GM12892 (cell line): ENCODE measurements at regions not wholly inside any gene's neighbourhood (a gene's known extent, or its start where the extent isn't known, plus 50 kb on each side); places are given as distances from the start of the nearest gene placed in this dataset.

Source experiments
- DNase-seq: peaks from one replicate; pipeline ENCODE4 v3.0.0; 2011; ENCODE audit not compliant: insufficient read length
- FAIRE-seq: peaks from 2 replicates; lab custom pipeline; 2011; peaks lifted over from hg19 to GRCh38; lab: Jason Lieb, UNC
- POLR2A ChIP-seq: IDR thresholded peaks from 2 replicates; pipeline ENCODE4 v1.6.1; 2011; ENCODE audit warnings: low read depth, low read length, control low read depth
- POLR2AphosphoS5 ChIP-seq: IDR thresholded peaks from 2 replicates; pipeline ENCODE4 v1.6.1; 2011; ENCODE audit warnings: low read depth, low read length, control low read depth
- TAF1 ChIP-seq: IDR thresholded peaks from 2 replicates; pipeline ENCODE4 v1.6.1; 2011; ENCODE audit warnings: low read depth, mild to moderate bottlenecking, control low read depth, low read length, borderline replicate concordance

DNA sequence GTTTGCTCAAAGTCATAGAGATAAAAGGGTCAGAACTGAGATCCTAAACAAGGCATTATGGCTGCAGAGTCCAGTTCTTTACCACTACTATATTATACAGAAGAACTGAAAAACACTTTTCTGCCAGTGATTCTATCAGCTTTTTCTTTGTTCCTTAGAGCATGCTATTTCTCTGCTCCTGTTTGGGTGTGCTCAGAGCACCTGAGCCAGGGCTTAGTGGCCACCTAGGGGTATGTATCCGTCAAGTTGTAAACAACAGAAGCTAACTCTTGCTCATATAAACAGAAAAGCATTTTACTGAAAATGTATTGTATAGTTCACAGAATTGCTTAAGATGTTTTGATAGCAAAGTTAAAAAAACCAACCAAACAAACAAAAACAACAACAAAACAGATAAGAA, 470.8 kb downstream of the SLC16A7 start:
- DNase-seq = no peak
- no peak for FAIRE-seq
- TF ChIP-seq POLR2A = no peak
- TF ChIP-seq TAF1 = no peak
- TF ChIP-seq POLR2AphosphoS5 = no peak

DNA sequence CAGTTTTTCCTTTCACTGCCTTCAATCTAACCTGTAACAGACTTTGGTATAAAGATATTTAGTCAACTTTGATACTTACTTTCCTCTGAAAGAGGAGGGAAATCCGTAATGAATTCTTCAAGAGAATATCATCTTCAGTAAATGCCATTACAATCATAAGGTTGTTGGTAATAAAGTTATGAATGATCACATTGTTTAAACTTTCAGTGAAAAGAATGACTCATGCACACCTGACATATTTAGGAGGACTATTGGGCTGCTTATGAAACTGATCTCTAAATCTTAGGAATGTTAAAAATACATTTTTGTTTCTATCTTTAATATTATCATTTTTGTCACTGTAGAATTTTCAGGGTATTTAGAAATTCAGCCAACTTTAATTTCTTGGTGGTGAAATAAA, 474.7 kb downstream of the SLC16A7 start:
- no peak for FAIRE-seq
- TF ChIP-seq POLR2AphosphoS5 (no peak), TAF1 (no peak), POLR2A (no peak)
- DNase-seq = no peak

DNA sequence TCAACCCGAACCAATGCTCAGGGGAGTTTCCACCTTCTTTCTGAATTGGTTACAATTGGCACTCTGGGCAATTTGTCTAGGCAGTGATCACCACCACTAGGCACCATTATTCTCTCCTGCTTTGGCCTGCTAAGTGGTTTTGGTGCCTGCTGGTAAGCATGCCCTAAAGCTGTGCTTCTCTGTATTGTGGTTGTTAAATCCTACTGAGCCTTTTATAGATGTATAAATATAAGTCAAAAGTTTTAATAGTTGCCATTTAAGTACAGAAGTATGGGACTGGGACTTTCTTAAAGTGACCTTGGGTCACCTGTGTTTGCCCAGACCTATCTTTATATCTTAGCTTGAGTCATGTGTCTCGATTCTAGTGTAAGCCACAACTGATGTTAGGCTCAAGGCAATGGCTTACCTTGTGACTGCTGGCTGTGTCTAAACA, 475.9 kb downstream of the SLC16A7 start:
- TF ChIP-seq POLR2A (no peak), POLR2AphosphoS5 (no peak), TAF1 (no peak)
- DNase-seq = no peak
- no peak for FAIRE-seq

DNA sequence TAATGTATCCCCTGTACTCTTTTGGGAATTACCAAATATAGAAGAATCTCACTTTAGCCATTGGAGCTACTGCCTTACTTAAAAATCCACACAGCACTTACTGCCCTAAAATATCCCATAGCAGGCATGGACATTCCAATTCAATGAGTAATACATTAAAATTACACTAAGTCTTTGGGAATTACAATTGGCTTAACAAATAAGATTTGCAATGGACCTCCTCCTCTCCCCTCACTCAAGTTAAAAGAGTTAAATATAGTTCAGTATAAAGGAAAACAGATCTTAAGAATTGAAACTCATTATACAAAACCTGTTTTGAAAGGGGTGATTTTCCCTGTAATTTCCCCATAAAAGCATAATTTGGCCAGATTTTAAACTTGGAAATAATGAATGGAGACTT, 477.1 kb downstream of the SLC16A7 start:
- FAIRE-seq = no peak
- no peak for DNase-seq
- no peak for TF ChIP-seq POLR2AphosphoS5
- no peak for TF ChIP-seq TAF1
- no peak for TF ChIP-seq POLR2A

DNA sequence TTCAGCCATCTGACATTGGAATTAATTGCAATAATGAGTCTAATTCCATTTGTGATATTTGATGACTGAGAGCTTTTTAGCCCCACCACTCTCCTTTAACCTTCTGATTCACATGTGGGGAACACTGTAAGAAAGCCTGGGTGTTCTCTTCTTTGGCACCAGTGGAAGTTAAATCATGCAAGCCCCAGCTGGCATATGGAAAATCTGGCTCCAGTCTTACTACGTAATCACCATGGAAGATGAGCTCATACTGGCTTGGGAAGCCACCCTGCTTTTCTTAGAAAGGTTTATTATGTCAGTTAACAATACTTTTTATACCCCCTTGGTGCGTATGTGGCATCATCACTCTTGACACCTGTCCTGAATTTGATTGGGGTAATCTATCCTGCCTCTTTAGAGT, 479.3 kb downstream of the SLC16A7 start:
- no peak for DNase-seq
- FAIRE-seq = no peak
- TF ChIP-seq TAF1 (no peak), POLR2A (no peak), POLR2AphosphoS5 (no peak)

DNA sequence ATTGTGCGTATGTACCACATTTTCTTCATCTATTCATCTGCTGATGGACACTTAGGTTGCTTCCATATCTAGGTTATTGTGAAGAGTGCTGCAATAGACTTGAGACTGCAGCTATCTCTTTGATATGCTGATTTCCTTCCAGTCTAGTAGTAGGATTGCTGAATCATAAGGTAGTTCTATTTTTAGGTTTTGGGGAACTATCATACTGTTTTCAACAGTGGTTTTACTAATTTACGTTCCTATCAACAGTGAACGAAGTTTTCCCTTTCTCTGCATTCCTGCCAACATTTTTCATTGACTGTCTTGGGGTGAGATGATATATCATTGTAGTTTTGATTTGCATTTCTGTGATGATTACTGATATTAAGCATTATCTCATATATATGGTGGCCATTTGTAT, 482.2 kb downstream of the SLC16A7 start:
- FAIRE-seq = no peak
- DNase-seq = no peak
- TF ChIP-seq POLR2A = no peak

DNA sequence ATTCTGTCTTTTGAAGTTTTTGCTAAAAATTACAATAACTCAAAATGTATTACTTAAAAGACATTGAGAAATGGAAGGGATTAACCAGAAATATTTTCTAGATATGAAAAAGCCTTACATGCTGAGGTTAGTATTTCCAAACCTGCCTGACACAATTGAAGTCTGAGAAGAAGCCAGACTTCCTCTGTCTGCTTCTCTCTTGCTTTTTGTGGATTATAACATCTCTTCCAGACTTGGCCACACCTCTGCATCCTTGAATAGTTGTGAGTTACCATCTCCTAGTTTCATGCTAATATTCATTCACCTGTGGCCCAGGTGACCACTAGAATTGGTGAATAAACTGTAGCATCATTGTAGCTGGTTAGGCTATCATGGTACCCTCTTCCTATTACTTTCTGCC, 497.6 kb downstream of the SLC16A7 start:
- DNase-seq (no peak), FAIRE-seq (no peak)
- no peak for TF ChIP-seq TAF1
- TF ChIP-seq POLR2AphosphoS5 = no peak
- TF ChIP-seq POLR2A = no peak

DNA sequence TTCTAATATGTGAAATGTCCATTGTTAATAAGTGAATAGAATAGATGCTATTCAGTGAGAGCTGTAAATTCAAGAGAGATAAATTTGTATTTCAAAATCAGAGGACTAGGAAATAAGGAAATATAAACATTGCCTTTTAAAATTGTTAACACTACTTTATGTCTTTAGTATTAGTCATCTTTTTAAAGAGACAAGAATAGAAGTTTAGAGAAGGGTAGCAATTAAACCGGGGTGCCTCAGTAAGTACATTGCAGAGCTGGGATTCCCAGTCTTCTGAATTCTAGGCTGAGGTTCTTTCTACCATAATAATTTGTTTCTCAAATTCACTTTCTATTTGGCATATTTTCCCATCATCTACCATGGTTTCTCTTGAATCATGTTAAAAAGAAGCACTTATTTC, 498.6 kb downstream of the SLC16A7 start:
- FAIRE-seq (no peak), DNase-seq (no peak)
- TF ChIP-seq POLR2A (no peak), POLR2AphosphoS5 (no peak), TAF1 (no peak)

DNA sequence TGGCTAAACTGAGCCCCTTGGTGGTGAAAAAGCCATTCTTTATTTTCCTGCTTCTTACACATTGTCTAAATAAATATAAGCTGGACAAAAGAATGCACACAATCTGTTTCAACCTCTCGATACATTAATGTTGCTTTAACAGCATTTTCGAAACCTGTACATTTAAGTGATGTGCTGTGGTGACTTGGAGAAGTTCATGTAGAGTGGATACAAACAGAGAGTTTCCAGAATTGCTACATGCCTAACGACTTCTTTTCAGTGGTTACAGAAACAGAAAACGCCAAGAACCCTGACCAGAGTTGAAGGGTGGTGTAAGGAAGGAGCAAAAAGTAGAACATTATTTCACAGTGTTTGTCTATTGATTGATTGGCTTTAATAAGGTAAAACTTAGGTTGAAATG, 500.9 kb downstream of the SLC16A7 start:
- no peak for DNase-seq

DNA sequence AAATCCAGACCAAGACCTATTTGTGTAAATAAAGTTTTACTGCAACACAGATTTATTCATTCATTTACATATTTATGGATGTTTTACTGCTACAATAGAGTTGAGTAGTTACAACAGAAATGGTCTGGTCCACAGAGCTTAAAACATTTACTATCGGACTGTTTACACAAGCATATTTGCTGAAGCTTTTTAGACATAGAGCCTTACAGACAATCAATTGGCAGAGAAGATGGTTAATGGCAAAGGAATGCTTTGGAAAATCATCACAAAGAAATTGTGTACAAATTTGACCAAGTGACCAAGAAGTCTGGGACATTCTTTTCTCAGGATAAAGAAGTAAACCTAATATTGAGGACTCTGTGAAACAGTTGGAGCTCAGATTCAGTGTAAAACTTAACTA, 504.3 kb downstream of the SLC16A7 start:
- DNase-seq (no peak), FAIRE-seq (no peak)
- TF ChIP-seq POLR2AphosphoS5 = no peak
- no peak for TF ChIP-seq TAF1
- TF ChIP-seq POLR2A = no peak

More for the DNA sequence above, 500.9 kb downstream of the SLC16A7 start:
- FAIRE-seq = no peak
- no peak for TF ChIP-seq POLR2AphosphoS5
- TF ChIP-seq POLR2A = no peak
- TF ChIP-seq TAF1 = no peak

DNA sequence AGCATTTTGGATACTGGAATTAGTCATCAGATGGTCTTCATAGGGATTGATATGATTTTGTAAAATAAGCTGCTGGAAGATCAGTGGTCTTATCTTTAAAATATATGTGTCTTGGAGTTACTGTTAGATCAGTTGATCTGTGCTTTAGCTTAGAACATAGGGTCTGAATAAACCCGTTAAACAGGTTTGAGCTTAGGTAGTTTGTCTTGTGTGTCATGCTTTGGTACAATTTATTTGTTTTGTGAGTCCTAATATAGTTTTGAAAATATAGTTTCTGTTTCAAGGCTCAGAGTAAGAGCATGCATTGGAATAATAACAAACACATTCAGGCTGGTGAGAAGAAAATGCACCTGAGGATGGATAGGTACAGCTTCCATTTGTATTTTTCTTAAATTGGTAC, 505.0 kb downstream of the SLC16A7 start:
- FAIRE-seq = no peak
- TF ChIP-seq POLR2AphosphoS5 (no peak), POLR2A (no peak), TAF1 (no peak)

DNA sequence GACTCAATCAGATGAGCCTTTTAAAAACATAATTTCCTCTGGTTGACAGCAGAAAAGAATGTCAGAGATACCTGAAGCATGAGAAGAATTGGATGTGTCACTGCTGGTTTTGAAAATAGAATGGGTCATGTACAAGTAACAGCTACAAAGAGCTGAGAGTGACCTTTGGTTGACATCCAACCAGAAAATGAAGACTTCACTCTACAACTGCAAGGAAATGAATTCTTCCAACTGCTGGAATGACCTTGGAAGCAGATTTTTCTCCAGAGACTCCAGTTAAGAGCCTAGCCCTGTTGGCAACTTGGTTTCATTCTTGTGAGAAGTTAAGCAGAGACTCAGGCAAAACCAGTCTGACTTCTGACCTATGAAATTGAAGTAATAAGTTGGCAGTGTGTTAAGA, 505.9 kb downstream of the SLC16A7 start:
- TF ChIP-seq POLR2A = no peak
- TF ChIP-seq TAF1 = no peak
- no peak for TF ChIP-seq POLR2AphosphoS5
- DNase-seq (no peak), FAIRE-seq (no peak)

More for the DNA sequence above, 505.0 kb downstream of the SLC16A7 start:
- no peak for DNase-seq

DNA sequence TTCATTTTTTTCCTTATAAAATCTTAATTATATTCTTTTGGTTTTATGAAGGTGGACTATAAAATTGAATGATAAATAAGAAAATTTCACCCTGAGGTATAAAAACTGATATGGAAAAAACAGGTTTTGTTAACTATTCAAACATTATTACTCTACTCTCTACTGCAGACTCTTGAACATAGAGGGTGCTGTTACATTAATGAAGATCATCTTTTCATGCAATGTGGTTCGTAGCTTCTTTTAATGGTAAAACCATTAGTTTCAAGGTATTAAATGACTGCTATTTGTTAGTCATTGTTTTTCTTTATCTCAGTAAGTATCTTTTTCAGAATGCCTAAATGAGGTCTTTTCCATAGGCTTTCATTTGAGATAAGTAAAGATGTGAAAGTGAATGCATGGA, 510.4 kb downstream of the SLC16A7 start:
- no peak for TF ChIP-seq POLR2A
- TF ChIP-seq POLR2AphosphoS5 = no peak
- TF ChIP-seq TAF1 = no peak
- no peak for DNase-seq
- FAIRE-seq = no peak
